ENCODE measurements at regions not wholly inside any gene's neighbourhood (a gene's known extent, or its start where the extent isn't known, plus 50 kb on each side); places are given as distances from the start of the nearest gene placed in this dataset.

DNA sequence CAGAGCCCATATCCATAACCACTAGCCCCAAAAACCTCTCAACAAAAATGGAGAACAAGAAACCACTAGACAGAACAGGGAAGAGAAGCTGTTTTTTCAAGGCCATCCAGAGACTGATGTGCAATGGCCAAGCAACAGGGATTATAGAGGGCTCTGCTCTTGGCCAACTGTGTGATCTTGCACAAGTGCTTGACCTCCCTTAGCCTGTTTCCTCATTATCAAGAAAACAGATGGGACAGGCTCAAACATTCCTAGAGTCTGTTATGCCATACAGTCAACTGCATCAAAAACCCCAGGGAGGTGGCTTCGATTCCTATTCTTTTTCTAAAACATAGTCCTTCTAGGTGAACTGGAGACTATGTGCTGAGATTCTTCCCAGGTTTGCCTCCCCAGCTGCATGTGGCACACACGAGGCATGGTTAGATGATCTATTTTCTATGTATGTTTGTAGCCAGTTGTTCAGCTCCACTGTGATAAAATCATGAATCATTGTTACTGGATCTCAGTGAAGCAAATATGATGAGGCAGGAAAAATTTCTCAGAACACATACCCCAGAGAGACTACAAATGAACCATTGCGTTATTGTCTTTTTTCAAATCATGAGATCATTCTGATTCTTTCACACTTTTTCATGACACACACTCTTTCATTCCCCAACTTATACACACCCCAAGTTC is 132.9 kb upstream of the TGFBR2 start:
- Histone ChIP-seq H2BK15ac (ENCODE audit: low read depth, poor library complexity, severe bottlenecking) (no peak overlapping the region), H2AK5ac (ENCODE audit: low read length, severe bottlenecking) (no peak overlapping the region), H4K91ac (ENCODE audit: low read length) (no peak overlapping the region), H3K9ac (ENCODE audit: low read length) (peak overlapping the region; percentile 82), H3K18ac (ENCODE audit: low read depth in 1 of 2, low read length in 2 of 2) (peak overlapping the region in 1 of 2 experiments; percentile 44), H3K79me1 (replicated peaks; ENCODE audit: low read length, poor library complexity, severe bottlenecking) (no peaks in the 10 kb centered on the region), H3K36me3 (ENCODE audit: control insufficient read depth in 1 of 2, insufficient read depth in 2 of 2, low read depth in 1 of 2, low read length in 2 of 2) (no peaks in the 10 kb centered on the region), H2BK12ac (ENCODE audit: low read length in 2 of 2) (peak overlapping the region in 1 of 2 experiments; percentile 11), H3K4ac (ENCODE audit: low read depth in 1 of 2, low read length in 2 of 2) (peak overlapping the region in 1 of 2 experiments; percentile 38), H4K8ac (ENCODE audit: low read length) (no peak overlapping the region), H2AFZ (ENCODE audit: low read depth, low read length) (no peak overlapping the region), H2BK5ac (ENCODE audit: low read depth, low read length, poor library complexity, severe bottlenecking) (no peak overlapping the region), H3K4me3 (ENCODE audit: insufficient read depth in 1 of 2, low read depth in 1 of 2, low read length in 2 of 2) (peak overlapping the region in 1 of 2 experiments; percentile 11), H3K23ac (ENCODE audit: low read length in 2 of 2) (no peak overlapping the region), H2BK120ac (ENCODE audit: low read depth, low read length) (no peak overlapping the region), H3K27me3 (ENCODE audit: control insufficient read depth in 1 of 2, insufficient read depth in 1 of 2, low read length in 2 of 2) (no peaks in the 10 kb centered on the region), H3K4me2 (ENCODE audit: low read length, poor library complexity, severe bottlenecking) (no peak overlapping the region), H3K4me1 (ENCODE audit: control insufficient read depth, insufficient read depth, low read depth, low read length) (no peaks in the 10 kb centered on the region), H3K27ac (ENCODE audit: low read length, poor library complexity, severe bottlenecking) (no peak overlapping the region), H3K14ac (ENCODE audit: low read length in 2 of 2) (no peak overlapping the region), H3K9me3 (ENCODE audit: control insufficient read depth, low read length) (no peaks in the 10 kb centered on the region)
- peak; percentile 77 for DNase-seq
- WGBS = 73% methylated on average over 3 of the region's 3 CpGs

DNA sequence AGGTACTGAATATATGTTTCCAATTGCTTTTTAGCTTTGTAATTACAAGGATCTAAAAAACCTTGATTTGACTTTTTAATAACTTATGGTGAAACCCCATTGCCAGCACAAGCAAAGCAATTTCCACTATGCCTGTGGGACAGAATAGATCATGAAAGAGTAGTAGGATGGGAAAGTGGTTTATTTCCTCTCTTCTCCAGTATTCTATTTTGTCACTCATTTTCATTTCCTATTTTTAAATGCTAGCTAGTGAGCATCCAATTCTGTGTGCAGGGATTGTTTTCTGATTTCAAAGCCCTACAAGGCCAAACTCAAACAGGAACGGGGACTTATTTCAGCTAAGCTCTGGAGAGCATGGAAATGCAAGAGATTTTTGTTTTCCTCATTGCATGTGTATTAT is 132.0 kb upstream of the TGFBR2 start:
- no peak overlapping the region for H3K4me2 ChIP-seq (ENCODE audit: low read length, poor library complexity, severe bottlenecking)
- WGBS = 83% methylated on average over 1 of the region's 1 CpG
- H3K36me3 ChIP-seq (ENCODE audit: control insufficient read depth in 1 of 2, insufficient read depth in 2 of 2, low read depth in 1 of 2, low read length in 2 of 2) = no peaks in the 10 kb centered on the region
- H3K18ac ChIP-seq (ENCODE audit: low read depth in 1 of 2, low read length in 2 of 2) = no peak overlapping the region
- no peaks in the 10 kb centered on the region for H3K4me1 ChIP-seq (ENCODE audit: control insufficient read depth, insufficient read depth, low read depth, low read length)
- H2BK12ac ChIP-seq (ENCODE audit: low read length in 2 of 2) = no peak overlapping the region
- H2BK5ac ChIP-seq (ENCODE audit: low read depth, low read length, poor library complexity, severe bottlenecking) = no peak overlapping the region
- H2BK120ac ChIP-seq (ENCODE audit: low read depth, low read length) = no peak overlapping the region
- H4K91ac ChIP-seq (ENCODE audit: low read length) = no peak overlapping the region
- no peak overlapping the region for H2AK5ac ChIP-seq (ENCODE audit: low read length, severe bottlenecking)
- no peak overlapping the region for H2BK15ac ChIP-seq (ENCODE audit: low read depth, poor library complexity, severe bottlenecking)
- no peak overlapping the region for H3K4ac ChIP-seq (ENCODE audit: low read depth in 1 of 2, low read length in 2 of 2)
- peak overlapping the region; percentile 82 for H3K9ac ChIP-seq (ENCODE audit: low read length)
- DNase-seq = no peak
- no peak overlapping the region for H3K23ac ChIP-seq (ENCODE audit: low read length in 2 of 2)
- H3K79me1 ChIP-seq (replicated peaks; ENCODE audit: low read length, poor library complexity, severe bottlenecking) = no peaks in the 10 kb centered on the region
- no peak overlapping the region for H3K27ac ChIP-seq (ENCODE audit: low read length, poor library complexity, severe bottlenecking)
- H4K8ac ChIP-seq (ENCODE audit: low read length) = no peak overlapping the region
- no peaks in the 10 kb centered on the region for H3K9me3 ChIP-seq (ENCODE audit: control insufficient read depth, low read length)
- peak overlapping the region in 1 of 2 experiments; percentile 11 for H3K4me3 ChIP-seq (ENCODE audit: insufficient read depth in 1 of 2, low read depth in 1 of 2, low read length in 2 of 2)
- H2AFZ ChIP-seq (ENCODE audit: low read depth, low read length) = no peak overlapping the region
- no peaks in the 10 kb centered on the region for H3K27me3 ChIP-seq (ENCODE audit: control insufficient read depth in 1 of 2, insufficient read depth in 1 of 2, low read length in 2 of 2)
- H3K14ac ChIP-seq (ENCODE audit: low read length in 2 of 2) = no peak overlapping the region

DNA sequence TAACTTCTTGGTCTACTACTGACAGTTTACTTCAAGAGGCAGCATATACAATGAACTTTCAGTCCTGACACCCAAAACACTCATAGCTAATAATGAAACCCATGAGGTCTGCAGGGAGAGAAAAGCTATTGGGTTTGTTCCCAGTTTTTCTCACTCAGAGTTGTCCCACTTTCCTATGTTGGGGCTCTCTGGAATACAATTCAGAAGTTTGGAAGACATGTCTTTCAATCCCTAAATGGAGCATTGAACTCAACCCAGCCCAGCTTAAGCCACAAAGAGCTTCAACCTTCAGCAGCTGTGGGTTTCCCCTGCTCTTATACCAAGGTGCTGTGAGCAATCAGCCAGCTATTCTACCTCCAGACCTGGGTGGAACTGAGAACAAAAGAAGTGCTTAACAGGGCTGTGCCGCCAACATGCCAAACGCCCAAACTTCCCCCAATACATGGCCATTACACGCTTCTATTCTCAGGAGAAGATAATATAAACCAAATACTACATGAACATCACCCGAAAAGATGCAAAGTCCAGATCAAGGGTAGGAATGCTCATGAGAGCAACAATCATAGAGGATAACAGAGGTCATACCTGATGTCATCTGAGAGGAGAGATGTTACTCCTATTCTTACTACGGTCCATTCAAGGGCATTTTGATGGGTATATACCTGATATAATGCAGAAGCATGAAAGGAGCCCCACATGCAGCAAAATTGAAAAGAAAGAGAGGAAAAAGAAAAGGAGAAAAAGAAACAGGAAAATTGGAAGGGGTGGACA is 131.2 kb upstream of the TGFBR2 start:
- Histone ChIP-seq H3K36me3 (ENCODE audit: control insufficient read depth in 1 of 2, insufficient read depth in 2 of 2, low read depth in 1 of 2, low read length in 2 of 2) (no peaks in the 10 kb centered on the region), H3K18ac (ENCODE audit: low read depth in 1 of 2, low read length in 2 of 2) (peak overlapping the region in 1 of 2 experiments; percentile 43), H3K4ac (ENCODE audit: low read depth in 1 of 2, low read length in 2 of 2) (no peak overlapping the region), H3K14ac (ENCODE audit: low read length in 2 of 2) (no peak overlapping the region), H2BK120ac (ENCODE audit: low read depth, low read length) (peak overlapping the region; percentile 8), H2AFZ (ENCODE audit: low read depth, low read length) (no peak overlapping the region), H3K4me3 (ENCODE audit: insufficient read depth in 1 of 2, low read depth in 1 of 2, low read length in 2 of 2) (no peak overlapping the region), H3K27me3 (ENCODE audit: control insufficient read depth in 1 of 2, insufficient read depth in 1 of 2, low read length in 2 of 2) (no peaks in the 10 kb centered on the region), H2AK5ac (ENCODE audit: low read length, severe bottlenecking) (no peak overlapping the region), H2BK15ac (ENCODE audit: low read depth, poor library complexity, severe bottlenecking) (no peak overlapping the region), H3K27ac (ENCODE audit: low read length, poor library complexity, severe bottlenecking) (no peak overlapping the region), H3K4me1 (ENCODE audit: control insufficient read depth, insufficient read depth, low read depth, low read length) (no peaks in the 10 kb centered on the region), H4K8ac (ENCODE audit: low read length) (peak overlapping the region; percentile 82), H3K9ac (ENCODE audit: low read length) (no peak overlapping the region), H3K4me2 (ENCODE audit: low read length, poor library complexity, severe bottlenecking) (no peak overlapping the region), H3K79me1 (replicated peaks; ENCODE audit: low read length, poor library complexity, severe bottlenecking) (no peaks in the 10 kb centered on the region), H2BK12ac (ENCODE audit: low read length in 2 of 2) (peak overlapping the region; percentile 10 to 54), H3K9me3 (ENCODE audit: control insufficient read depth, low read length) (no peaks in the 10 kb centered on the region), H3K23ac (ENCODE audit: low read length in 2 of 2) (no peak overlapping the region), H2BK5ac (ENCODE audit: low read depth, low read length, poor library complexity, severe bottlenecking) (no peak overlapping the region), H4K91ac (ENCODE audit: low read length) (peak overlapping the region; percentile 68)
- 88% methylated on average over 4 of the region's 5 CpGs for whole genome bisulfite sequencing
- DNase-seq = no peak

DNA sequence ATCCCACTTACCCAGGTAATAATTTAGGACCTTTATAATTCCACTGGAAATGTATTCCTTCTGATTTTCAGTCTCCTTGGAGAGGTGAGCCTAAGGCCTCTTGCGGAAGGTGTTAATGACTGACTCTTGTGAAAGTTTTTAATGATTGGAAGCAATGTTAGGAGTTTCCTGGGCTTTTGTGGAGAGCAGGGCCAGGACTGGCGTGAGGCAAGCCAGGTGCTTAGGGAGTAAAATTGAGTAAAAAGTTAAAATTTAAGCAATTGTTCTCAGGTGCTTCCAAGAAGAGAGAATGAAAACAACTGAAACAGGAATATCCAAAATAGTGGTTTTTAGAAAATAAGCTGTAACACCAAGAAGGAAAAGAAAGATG is 130.6 kb upstream of the TGFBR2 start:
- Histone ChIP-seq H2BK5ac (ENCODE audit: low read depth, low read length, poor library complexity, severe bottlenecking) (no peak overlapping the region), H2AK5ac (ENCODE audit: low read length, severe bottlenecking) (no peak overlapping the region), H3K9me3 (ENCODE audit: control insufficient read depth, low read length) (no peaks in the 10 kb centered on the region), H3K27me3 (ENCODE audit: control insufficient read depth in 1 of 2, insufficient read depth in 1 of 2, low read length in 2 of 2) (no peaks in the 10 kb centered on the region), H3K4me1 (ENCODE audit: control insufficient read depth, insufficient read depth, low read depth, low read length) (no peaks in the 10 kb centered on the region), H3K23ac (ENCODE audit: low read length in 2 of 2) (no peak overlapping the region), H3K79me1 (replicated peaks; ENCODE audit: low read length, poor library complexity, severe bottlenecking) (no peaks in the 10 kb centered on the region), H3K14ac (ENCODE audit: low read length in 2 of 2) (no peak overlapping the region), H2BK120ac (ENCODE audit: low read depth, low read length) (no peak overlapping the region), H3K4me2 (ENCODE audit: low read length, poor library complexity, severe bottlenecking) (no peak overlapping the region), H3K18ac (ENCODE audit: low read depth in 1 of 2, low read length in 2 of 2) (no peak overlapping the region), H4K91ac (ENCODE audit: low read length) (no peak overlapping the region), H2AFZ (ENCODE audit: low read depth, low read length) (no peak overlapping the region), H3K4me3 (ENCODE audit: insufficient read depth in 1 of 2, low read depth in 1 of 2, low read length in 2 of 2) (no peak overlapping the region), H3K27ac (ENCODE audit: low read length, poor library complexity, severe bottlenecking) (no peak overlapping the region), H4K8ac (ENCODE audit: low read length) (no peak overlapping the region), H3K4ac (ENCODE audit: low read depth in 1 of 2, low read length in 2 of 2) (no peak overlapping the region), H2BK12ac (ENCODE audit: low read length in 2 of 2) (no peak overlapping the region), H3K9ac (ENCODE audit: low read length) (no peak overlapping the region), H2BK15ac (ENCODE audit: low read depth, poor library complexity, severe bottlenecking) (no peak overlapping the region), H3K36me3 (ENCODE audit: control insufficient read depth in 1 of 2, insufficient read depth in 2 of 2, low read depth in 1 of 2, low read length in 2 of 2) (no peaks in the 10 kb centered on the region)
- 98% methylated on average over 2 of the region's 2 CpGs for WGBS
- no peak for DNase-seq
